ENCODE measurements at regions not wholly inside any gene's neighbourhood (a gene's known extent, or its start where the extent isn't known, plus 50 kb on each side); places are given as distances from the start of the nearest gene placed in this dataset.

DNA sequence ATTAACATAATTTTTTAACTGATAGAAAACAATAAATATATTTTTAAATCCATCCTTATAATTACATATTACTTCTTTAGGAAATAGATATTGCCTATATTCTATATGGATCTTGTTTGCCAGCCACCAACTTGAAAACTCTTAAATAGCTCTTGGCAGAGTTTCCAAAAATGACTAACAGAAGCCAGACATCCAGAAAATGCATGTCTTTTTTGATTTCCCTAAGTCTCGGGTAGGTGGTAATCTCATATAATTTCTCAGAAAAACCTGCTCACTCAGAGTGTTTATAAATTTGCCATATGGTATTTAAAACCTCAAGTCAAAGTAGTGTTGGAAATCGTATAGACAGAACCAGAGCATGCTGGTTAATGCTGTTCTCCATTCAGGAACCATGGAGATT is 360.4 kb upstream of the FOXG1 start:
- H3K27me3 Mint-ChIP-seq (ENCODE audit: insufficient read depth, unreplicated experiment) = no peaks in the 10 kb centered on the region
- H3K27ac Mint-ChIP-seq (ENCODE audit: unreplicated experiment) = no peak overlapping the region
- H3K36me3 ChIP-seq (ENCODE audit: control insufficient read depth, insufficient read depth, low read length) = no peaks in the 10 kb centered on the region
- no peaks in the 10 kb centered on the region for H3K4me1 ChIP-seq
- ChIA-PET CTCF (no interaction called here), POLR2A (no interaction called here)
- no peaks in the 10 kb centered on the region for H3K9me3 ChIP-seq
- H3K4me3 ChIP-seq (ENCODE audit: low read depth, low read length) = no peak overlapping the region
- H3K4me1 Mint-ChIP-seq (ENCODE audit: low read depth, unreplicated experiment) = no peaks in the 10 kb centered on the region
- intact Hi-C loops (cut with micrococcal nuclease; ENCODE audit: unreplicated experiment) = no loop called here
- no peaks in the 10 kb centered on the region for H3K36me3 Mint-ChIP-seq (ENCODE audit: insufficient read depth, unreplicated experiment)
- no peaks in the 10 kb centered on the region for H3K27me3 ChIP-seq (replicated peaks; ENCODE audit: control insufficient read depth, insufficient read depth, low read length)
- no TSS peak for BruUV-seq (replicated peaks)
- DNase-seq = no peak
- peaks cover 13% of the 10 kb centered on the region for H3K9me3 Mint-ChIP-seq (ENCODE audit: unreplicated experiment)
- no peak overlapping the region for H3K4me3 Mint-ChIP-seq (ENCODE audit: unreplicated experiment)
- TF ChIP-seq, protein P1, sequence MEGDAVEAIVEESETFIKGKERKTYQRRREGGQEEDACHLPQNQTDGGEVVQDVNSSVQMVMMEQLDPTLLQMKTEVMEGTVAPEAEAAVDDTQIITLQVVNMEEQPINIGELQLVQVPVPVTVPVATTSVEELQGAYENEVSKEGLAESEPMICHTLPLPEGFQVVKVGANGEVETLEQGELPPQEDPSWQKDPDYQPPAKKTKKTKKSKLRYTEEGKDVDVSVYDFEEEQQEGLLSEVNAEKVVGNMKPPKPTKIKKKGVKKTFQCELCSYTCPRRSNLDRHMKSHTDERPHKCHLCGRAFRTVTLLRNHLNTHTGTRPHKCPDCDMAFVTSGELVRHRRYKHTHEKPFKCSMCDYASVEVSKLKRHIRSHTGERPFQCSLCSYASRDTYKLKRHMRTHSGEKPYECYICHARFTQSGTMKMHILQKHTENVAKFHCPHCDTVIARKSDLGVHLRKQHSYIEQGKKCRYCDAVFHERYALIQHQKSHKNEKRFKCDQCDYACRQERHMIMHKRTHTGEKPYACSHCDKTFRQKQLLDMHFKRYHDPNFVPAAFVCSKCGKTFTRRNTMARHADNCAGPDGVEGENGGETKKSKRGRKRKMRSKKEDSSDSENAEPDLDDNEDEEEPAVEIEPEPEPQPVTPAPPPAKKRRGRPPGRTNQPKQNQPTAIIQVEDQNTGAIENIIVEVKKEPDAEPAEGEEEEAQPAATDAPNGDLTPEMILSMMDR (IDR thresholded peaks at IDR 0.05; ENCODE audit: insufficient read depth in 1 of 2, low read depth in 1 of 2, low read length in 1 of 2, severe bottlenecking in 1 of 2, unreplicated experiment in 1 of 2) = no peak

GRCh38 chr14:28407031-28407825 is 359.4 kb upstream of the FOXG1 start:
- Mint-ChIP-seq H3K4me3 (ENCODE audit: unreplicated experiment) (no peak overlapping the region), H3K9me3 (ENCODE audit: unreplicated experiment) (peaks cover 13% of the 10 kb centered on the region), H3K4me1 (ENCODE audit: low read depth, unreplicated experiment) (no peaks in the 10 kb centered on the region), H3K36me3 (ENCODE audit: insufficient read depth, unreplicated experiment) (no peaks in the 10 kb centered on the region), H3K27ac (ENCODE audit: unreplicated experiment) (no peak overlapping the region), H3K27me3 (ENCODE audit: insufficient read depth, unreplicated experiment) (no peaks in the 10 kb centered on the region)
- ChIA-PET CTCF (no interaction called here), POLR2A (no interaction called here)
- intact Hi-C loops (cut with micrococcal nuclease; ENCODE audit: unreplicated experiment) = no loop called here
- no TSS peak for BruUV-seq (replicated peaks)
- H3K4me3 ChIP-seq (ENCODE audit: low read depth, low read length) = no peak overlapping the region
- no peak for DNase-seq
- no peaks in the 10 kb centered on the region for H3K4me1 ChIP-seq
- H3K36me3 ChIP-seq (ENCODE audit: control insufficient read depth, insufficient read depth, low read length) = no peaks in the 10 kb centered on the region
- no peaks in the 10 kb centered on the region for H3K27me3 ChIP-seq (replicated peaks; ENCODE audit: control insufficient read depth, insufficient read depth, low read length)
- H3K9me3 ChIP-seq = no peaks in the 10 kb centered on the region
- TF ChIP-seq, protein P1 (IDR thresholded peaks at IDR 0.05; ENCODE audit: insufficient read depth in 1 of 2, low read depth in 1 of 2, low read length in 1 of 2, severe bottlenecking in 1 of 2, unreplicated experiment in 1 of 2) = no peak

- H3K9me3 Mint-ChIP-seq (ENCODE audit: unreplicated experiment) = peaks cover 13% of the 10 kb centered on the region
Measured at GRCh38 chr14:28407996-28408395, 358.6 kb upstream of the FOXG1 start.

More at GRCh38 chr14:28407996-28408395, 358.6 kb upstream of the FOXG1 start:
- no peak overlapping the region for H3K4me3 Mint-ChIP-seq (ENCODE audit: unreplicated experiment)
- H3K27me3 Mint-ChIP-seq (ENCODE audit: insufficient read depth, unreplicated experiment) = no peaks in the 10 kb centered on the region
- TF ChIP-seq, protein P1 (IDR thresholded peaks at IDR 0.05; ENCODE audit: insufficient read depth in 1 of 2, low read depth in 1 of 2, low read length in 1 of 2, severe bottlenecking in 1 of 2, unreplicated experiment in 1 of 2) = no peak
- H3K36me3 ChIP-seq (ENCODE audit: control insufficient read depth, insufficient read depth, low read length) = no peaks in the 10 kb centered on the region
- H3K27ac Mint-ChIP-seq (ENCODE audit: unreplicated experiment) = no peak overlapping the region
- H3K4me3 ChIP-seq (ENCODE audit: low read depth, low read length) = no peak overlapping the region
- H3K27me3 ChIP-seq (replicated peaks; ENCODE audit: control insufficient read depth, insufficient read depth, low read length) = no peaks in the 10 kb centered on the region
- no peak for DNase-seq
- CTCF ChIA-PET = no interaction called here
- BruUV-seq (replicated peaks) = no TSS peak
- H3K9me3 ChIP-seq = no peaks in the 10 kb centered on the region
- H3K4me1 Mint-ChIP-seq (ENCODE audit: low read depth, unreplicated experiment) = no peaks in the 10 kb centered on the region
- intact Hi-C loops (cut with micrococcal nuclease; ENCODE audit: unreplicated experiment) = no loop called here
- POLR2A ChIA-PET = no interaction called here
- no peaks in the 10 kb centered on the region for H3K36me3 Mint-ChIP-seq (ENCODE audit: insufficient read depth, unreplicated experiment)
- no peaks in the 10 kb centered on the region for H3K4me1 ChIP-seq

Data from Caco-2 (cell line).